ENCODE measurements at regions not wholly inside any gene's neighbourhood (a gene's known extent, or its start where the extent isn't known, plus 50 kb on each side); places are given as distances from the start of the nearest gene placed in this dataset.

DNA sequence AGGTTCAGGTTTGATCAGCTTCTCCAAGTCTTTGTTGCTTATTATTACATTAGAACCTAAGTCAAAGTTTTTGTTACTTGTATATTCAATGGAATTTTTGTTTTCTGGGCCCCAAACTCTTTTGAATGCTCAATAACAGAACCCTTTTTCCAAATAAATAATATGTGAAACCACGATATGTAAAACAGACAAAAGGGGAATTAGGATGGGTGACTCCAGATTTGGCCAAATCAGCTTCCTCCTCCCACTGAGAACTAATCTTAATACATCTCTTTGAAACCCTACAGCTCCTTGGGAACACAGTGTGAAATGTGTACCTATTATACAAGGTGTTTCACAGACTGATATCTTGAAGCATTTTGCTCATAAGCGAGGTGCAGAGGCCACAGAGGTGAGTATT is 67.0 kb upstream of the TNFSF18 start:
- no peaks in the 10 kb centered on the region for H3K9me2 ChIP-seq (ENCODE audit: low read depth, low read length)
- TF ChIP-seq EZH2 (IDR thresholded peaks at IDR 0.05; ENCODE audit: borderline replicate concordance, low read length): no peak
- TF ChIP-seq, protein P1, sequence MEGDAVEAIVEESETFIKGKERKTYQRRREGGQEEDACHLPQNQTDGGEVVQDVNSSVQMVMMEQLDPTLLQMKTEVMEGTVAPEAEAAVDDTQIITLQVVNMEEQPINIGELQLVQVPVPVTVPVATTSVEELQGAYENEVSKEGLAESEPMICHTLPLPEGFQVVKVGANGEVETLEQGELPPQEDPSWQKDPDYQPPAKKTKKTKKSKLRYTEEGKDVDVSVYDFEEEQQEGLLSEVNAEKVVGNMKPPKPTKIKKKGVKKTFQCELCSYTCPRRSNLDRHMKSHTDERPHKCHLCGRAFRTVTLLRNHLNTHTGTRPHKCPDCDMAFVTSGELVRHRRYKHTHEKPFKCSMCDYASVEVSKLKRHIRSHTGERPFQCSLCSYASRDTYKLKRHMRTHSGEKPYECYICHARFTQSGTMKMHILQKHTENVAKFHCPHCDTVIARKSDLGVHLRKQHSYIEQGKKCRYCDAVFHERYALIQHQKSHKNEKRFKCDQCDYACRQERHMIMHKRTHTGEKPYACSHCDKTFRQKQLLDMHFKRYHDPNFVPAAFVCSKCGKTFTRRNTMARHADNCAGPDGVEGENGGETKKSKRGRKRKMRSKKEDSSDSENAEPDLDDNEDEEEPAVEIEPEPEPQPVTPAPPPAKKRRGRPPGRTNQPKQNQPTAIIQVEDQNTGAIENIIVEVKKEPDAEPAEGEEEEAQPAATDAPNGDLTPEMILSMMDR (IDR thresholded peaks at IDR 0.05; ENCODE audit: low read length): no peak
- peaks cover 6% of the 10 kb centered on the region for H3K4me1 ChIP-seq (ENCODE audit: insufficient read depth, low read length, severe bottlenecking)
- no peak overlapping the region for H3K4me3 ChIP-seq (ENCODE audit: low read depth, low read length, poor library complexity, severe bottlenecking)
- no peak overlapping the region for H3K27ac ChIP-seq (ENCODE audit: low read depth, low read length, poor library complexity, severe bottlenecking)
- no peak overlapping the region for H2AFZ ChIP-seq (ENCODE audit: low read length)
- H4K20me1 ChIP-seq (ENCODE audit: insufficient read depth, low read length): no peaks in the 10 kb centered on the region
- no peaks in the 10 kb centered on the region for H3F3A ChIP-seq (ENCODE audit: insufficient read depth, low read length)
- H3K4me2 ChIP-seq (ENCODE audit: low read length): no peak overlapping the region
- H3K9ac ChIP-seq (ENCODE audit: low read length): no peak overlapping the region
- no peaks in the 10 kb centered on the region for H3K79me2 ChIP-seq (ENCODE audit: insufficient read depth, low read length)
- H3K36me3 ChIP-seq (ENCODE audit: insufficient read depth, low read length): no peaks in the 10 kb centered on the region
- H3K27me3 ChIP-seq (ENCODE audit: insufficient read depth, low read length): no peaks in the 10 kb centered on the region
- H3K9me3 ChIP-seq (ENCODE audit: low read length): no peaks in the 10 kb centered on the region

DNA sequence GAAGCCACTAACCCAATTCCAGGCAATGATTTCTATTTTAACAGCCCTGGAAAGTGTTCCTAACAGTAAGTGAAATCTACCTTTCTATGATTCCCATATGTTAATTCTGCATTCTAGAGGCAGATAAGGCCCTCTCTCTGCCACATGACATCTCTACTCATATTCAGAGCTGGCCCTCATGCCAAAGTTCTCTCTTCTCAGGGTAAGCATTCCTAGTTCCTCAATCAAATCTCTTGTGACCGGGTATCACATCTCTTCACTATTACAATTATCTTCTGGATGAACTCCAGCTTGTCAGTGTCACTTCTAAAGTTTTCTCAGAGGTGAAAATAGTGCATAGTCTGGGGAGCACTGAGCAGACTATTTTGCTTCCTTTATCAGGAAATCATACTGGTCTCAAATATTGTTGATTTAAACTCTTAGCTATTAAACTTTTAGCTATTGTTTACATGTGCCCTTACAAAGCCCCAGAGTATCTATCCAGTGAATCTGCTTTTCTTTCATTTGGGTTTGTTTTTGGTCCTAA is 66.4 kb upstream of the TNFSF18 start:
- Histone ChIP-seq H3K36me3 (ENCODE audit: insufficient read depth, low read length) (no peaks in the 10 kb centered on the region), H4K20me1 (ENCODE audit: insufficient read depth, low read length) (no peaks in the 10 kb centered on the region), H3K4me1 (ENCODE audit: insufficient read depth, low read length, severe bottlenecking) (no peaks in the 10 kb centered on the region), H3K9me2 (ENCODE audit: low read depth, low read length) (no peaks in the 10 kb centered on the region), H3K9me3 (ENCODE audit: low read length) (no peaks in the 10 kb centered on the region), H3K27ac (ENCODE audit: low read depth, low read length, poor library complexity, severe bottlenecking) (no peak overlapping the region), H3F3A (ENCODE audit: insufficient read depth, low read length) (no peaks in the 10 kb centered on the region), H3K9ac (ENCODE audit: low read length) (no peak overlapping the region), H2AFZ (ENCODE audit: low read length) (no peak overlapping the region), H3K79me2 (ENCODE audit: insufficient read depth, low read length) (no peaks in the 10 kb centered on the region), H3K27me3 (ENCODE audit: insufficient read depth, low read length) (no peaks in the 10 kb centered on the region), H3K4me2 (ENCODE audit: low read length) (no peak overlapping the region), H3K4me3 (ENCODE audit: low read depth, low read length, poor library complexity, severe bottlenecking) (no peak overlapping the region)
- no peak for TF ChIP-seq EZH2 (IDR thresholded peaks at IDR 0.05; ENCODE audit: borderline replicate concordance, low read length)
- TF ChIP-seq, protein P1 (IDR thresholded peaks at IDR 0.05; ENCODE audit: low read length): no peak

DNA sequence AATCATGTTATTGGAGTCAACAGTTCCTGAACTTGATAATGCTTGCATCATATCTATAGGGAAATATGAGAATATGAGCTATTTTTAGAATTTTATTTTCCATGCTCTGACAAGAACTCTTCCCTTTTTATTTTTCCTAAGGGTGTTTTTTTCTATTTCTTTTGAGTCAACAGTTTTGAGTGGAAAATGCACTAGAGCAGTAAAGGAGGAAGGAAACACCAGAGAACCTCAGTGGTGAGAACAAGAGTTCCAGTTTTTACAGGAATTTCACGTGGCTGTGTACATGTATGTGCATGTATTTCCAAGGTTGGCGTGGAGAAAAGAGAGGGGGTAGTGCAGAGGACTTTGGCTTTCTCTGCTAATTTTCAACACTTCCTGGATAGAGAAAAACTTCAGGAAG is 63.6 kb upstream of the TNFSF18 start:
- H2AFZ ChIP-seq (ENCODE audit: low read length): no peak overlapping the region
- H3K79me2 ChIP-seq (ENCODE audit: insufficient read depth, low read length): no peaks in the 10 kb centered on the region
- H3K27ac ChIP-seq (ENCODE audit: low read depth, low read length, poor library complexity, severe bottlenecking): no peak overlapping the region
- no peaks in the 10 kb centered on the region for H3K36me3 ChIP-seq (ENCODE audit: insufficient read depth, low read length)
- no peaks in the 10 kb centered on the region for H3F3A ChIP-seq (ENCODE audit: insufficient read depth, low read length)
- no peak overlapping the region for H3K9ac ChIP-seq (ENCODE audit: low read length)
- no peak overlapping the region for H3K4me2 ChIP-seq (ENCODE audit: low read length)
- H3K4me1 ChIP-seq (ENCODE audit: insufficient read depth, low read length, severe bottlenecking): no peaks in the 10 kb centered on the region
- no peaks in the 10 kb centered on the region for H3K27me3 ChIP-seq (ENCODE audit: insufficient read depth, low read length)
- H3K4me3 ChIP-seq (ENCODE audit: low read depth, low read length, poor library complexity, severe bottlenecking): no peak overlapping the region
- no peaks in the 10 kb centered on the region for H4K20me1 ChIP-seq (ENCODE audit: insufficient read depth, low read length)
- H3K9me3 ChIP-seq (ENCODE audit: low read length): no peaks in the 10 kb centered on the region
- TF ChIP-seq EZH2 (IDR thresholded peaks at IDR 0.05; ENCODE audit: borderline replicate concordance, low read length): no peak
- TF ChIP-seq, protein P1 (IDR thresholded peaks at IDR 0.05; ENCODE audit: low read length): no peak
- H3K9me2 ChIP-seq (ENCODE audit: low read depth, low read length): no peaks in the 10 kb centered on the region

Measured in OCI-LY1 (cell line).